Endothelial cell of umbilical vein (primary cell): ENCODE measurements at regions not wholly inside any gene's neighbourhood (a gene's known extent, or its start where the extent isn't known, plus 50 kb on each side); places are given as distances from the start of the nearest gene placed in this dataset.

Experiments used
- BruUV-seq: library from RNA; stranded (reverse); fragments of 400-500 nt; replicated peaks from 2 replicates; lab custom pipeline; 2021; lab: Mats Ljungman, UMichigan
- CTCF ChIA-PET: fragments of 300-600, 350-600 bp; sonication (Branson Sonifier 250); formaldehyde crosslinking; loops from one replicate; lab custom pipeline; 2021; ENCODE audit warnings: antibody characterized with exemption, inconsistent platforms; lab: Charles Lee
- POLR2A ChIA-PET: fragments of 300-600, 350-600 bp; sonication (Branson Sonifier 250); formaldehyde crosslinking; loops from one replicate; lab custom pipeline; 2021; ENCODE audit warnings: antibody characterized with exemption, inconsistent platforms; lab: Charles Lee
- DNase-seq: peaks from one replicate; pipeline ENCODE4 v3.0.0-alpha.2; 2011; ENCODE audit warnings: low read depth, low spot score
- FAIRE-seq: peaks from 2 replicates; lab custom pipeline; 2011; peaks lifted over from hg19 to GRCh38; lab: Jason Lieb, UNC
- H2AFZ ChIP-seq: 2 replicates; pipeline ENCODE4 v1.6.0; 2012; ENCODE audit warnings: low read depth, low read length, control low read depth, inconsistent platforms
- H3K27ac ChIP-seq: 2 replicates; pipeline ENCODE4 v1.5.1; 2011; ENCODE audit warnings: low read depth, mild to moderate bottlenecking, control low read depth, low read length, moderate library complexity; ENCODE audit not compliant: insufficient read depth
- H3K27me3 ChIP-seq, 2 experiments: 2 replicates each; pipeline versions ENCODE4 v1.6.0 to v1.6.1; 2011; ENCODE audit warnings: low read length in 2 of 2, mixed read lengths in 1 of 2; ENCODE audit not compliant: control insufficient read depth in 2 of 2, insufficient read depth in 2 of 2
- H3K36me3 ChIP-seq, 2 experiments: 2 replicates in 1 of 2; 3 replicates in 1 of 2; pipeline ENCODE4 v1.5.1; 2011; ENCODE audit warnings: low read length in 2 of 2, mild to moderate bottlenecking in 1 of 2, moderate library complexity in 1 of 2; ENCODE audit not compliant: control insufficient read depth in 2 of 2, insufficient read depth in 2 of 2; ENCODE audit errors: extremely low read depth in 1 of 2
- H3K4me1 ChIP-seq: 3 replicates; pipeline ENCODE4 v1.5.1; 2011; ENCODE audit warnings: mild to moderate bottlenecking, low read length; ENCODE audit not compliant: control insufficient read depth, insufficient read depth; ENCODE audit errors: extremely low read depth
- H3K4me2 ChIP-seq: 2 replicates; pipeline ENCODE4 v1.6.1; 2011; ENCODE audit warnings: low read length, control low read depth, mixed read lengths; ENCODE audit not compliant: insufficient read depth
- H3K4me3 ChIP-seq, 3 experiments: fragments of 200-600 bp in 1 of 3; sonication (generic), shearing (Covaris generic) in 1 of 3; replicated peaks in 1 of 3; 2 replicates each; pipeline ENCODE4 v1.5.1; 2011 to 2016; ENCODE audit warnings: control low read depth in 3 of 3, low read length in 3 of 3, mild to moderate bottlenecking in 2 of 3, inconsistent platforms in 1 of 3, low read depth in 1 of 3, moderate library complexity in 1 of 3; ENCODE audit not compliant: insufficient read depth in 1 of 3
- H3K79me2 ChIP-seq: 2 replicates; pipeline ENCODE4 v1.6.0; 2012; ENCODE audit warnings: low read length, inconsistent platforms; ENCODE audit not compliant: control insufficient read depth, insufficient read depth
- H3K9ac ChIP-seq: replicated peaks from 2 replicates; pipeline ENCODE3; 2011; ENCODE audit warnings: low read length, control low read depth; ENCODE audit not compliant: insufficient read depth; ENCODE audit errors: extremely low read depth
- H3K9me1 ChIP-seq: replicated peaks from 3 replicates; pipeline ENCODE4 v1.6.0; 2011; ENCODE audit warnings: mild to moderate bottlenecking, low read length; ENCODE audit not compliant: control insufficient read depth, insufficient read depth; ENCODE audit errors: extremely low read depth
- H3K9me3 ChIP-seq: replicated peaks from 2 replicates; pipeline ENCODE4 v1.5.1; 2012; ENCODE audit warnings: low read length, inconsistent platforms; ENCODE audit not compliant: control insufficient read depth, insufficient read depth
- H4K20me1 ChIP-seq: replicated peaks from 2 replicates; pipeline ENCODE3; 2011; ENCODE audit warnings: mild to moderate bottlenecking, low read length; ENCODE audit not compliant: control insufficient read depth, insufficient read depth; ENCODE audit errors: extremely low read depth
- CTCF ChIP-seq, 2 donors: IDR thresholded peaks; 1 replicate in 1 of 2; 2 replicates in 1 of 2; pipeline ENCODE4 v1.5.1; 2011; ENCODE audit warnings: low read length in 2 of 2, mild to moderate bottlenecking in 2 of 2, moderate library complexity in 2 of 2, control low read depth in 1 of 2, inconsistent platforms in 1 of 2, low read depth in 1 of 2; ENCODE audit not compliant: insufficient read depth in 1 of 2; ENCODE audit errors: extremely low read depth in 1 of 2
- FOS ChIP-seq: IDR thresholded peaks from 2 replicates; pipeline ENCODE4 v1.6.1; 2011; ENCODE audit warnings: mild to moderate bottlenecking, low read length, moderate library complexity, borderline replicate concordance; ENCODE audit not compliant: insufficient read depth
- GATA2 ChIP-seq: IDR thresholded peaks from 2 replicates; pipeline ENCODE4 v1.7.0; 2011; ENCODE audit warnings: low read depth, mild to moderate bottlenecking, moderate library complexity, mixed read lengths, low read length; ENCODE audit not compliant: insufficient read length, insufficient read depth
- MAX ChIP-seq: IDR thresholded peaks from 2 replicates; pipeline ENCODE4 v1.6.1; 2011; ENCODE audit not compliant: insufficient read depth, insufficient read length
- MYC ChIP-seq: IDR thresholded peaks from one replicate; pipeline ENCODE4 v1.6.1; 2011; ENCODE audit warnings: mild to moderate bottlenecking, low read depth, low read length
- POLR2A ChIP-seq: IDR thresholded peaks from 2 replicates; pipeline ENCODE4 v1.6.1; 2012; ENCODE audit warnings: low read depth, mild to moderate bottlenecking, control low read depth, low read length
- dilution Hi-C: fragments of 300-500 bp; cut with MboI; formaldehyde crosslinking; loops from one replicate; pipeline ENCODE4 v1.15.0; 2019; ENCODE audit warnings: low sequenced_read_pairs; ENCODE audit not compliant: extremely low pct_ligation_motif_present
- intact Hi-C: fragments of 100-400 bp; cut with micrococcal nuclease; formaldehyde crosslinking; loops from one replicate; pipeline ENCODE4 v1.10.0; 2022

GRCh38 chr6:85118652-85119235 is 331.1 kb upstream of the NT5E start:
- Histone ChIP-seq H3K27me3 (peaks cover 7 to 8% of the 10 kb centered on the region in 2 experiments), H3K9me1 (no peaks in the 10 kb centered on the region), H3K79me2 (no peaks in the 10 kb centered on the region), H2AFZ (no peak overlapping the region), H3K36me3 (no peaks in the 10 kb centered on the region), H3K4me2 (no peak overlapping the region), H3K27ac (no peak overlapping the region), H4K20me1 (no peaks in the 10 kb centered on the region), H3K4me1 (no peaks in the 10 kb centered on the region), H3K9me3 (no peaks in the 10 kb centered on the region), H3K9ac (no peak overlapping the region), H3K4me3 (no peak overlapping the region)
- no TSS peak for BruUV-seq
- dilution Hi-C loops (no loop called here), intact Hi-C loops (no loop called here)
- TF ChIP-seq MAX, result no peak
- no peak for TF ChIP-seq GATA2
- no peak for TF ChIP-seq FOS
- TF ChIP-seq MYC, result no peak
- TF ChIP-seq CTCF (IDR thresholded peaks at IDR 0.05; ENCODE audit: extremely low read depth in 1 of 2, insufficient read depth in 1 of 2, low read depth in 1 of 2, low read length in 2 of 2), result no peak
- no peak for TF ChIP-seq POLR2A
- DNase-seq (no peak), FAIRE-seq (no peak)
- ChIA-PET POLR2A (no interaction called here), CTCF (interaction anchor here (1.3 kb wide), 1 partner anchor 8 kb away, joined by 5 read pairs; no protein-coding TSS in a partner anchor)
